ENCODE measurements at regions not wholly inside any gene's neighbourhood (a gene's known extent, or its start where the extent isn't known, plus 50 kb on each side); places are given as distances from the start of the nearest gene placed in this dataset.

DNA sequence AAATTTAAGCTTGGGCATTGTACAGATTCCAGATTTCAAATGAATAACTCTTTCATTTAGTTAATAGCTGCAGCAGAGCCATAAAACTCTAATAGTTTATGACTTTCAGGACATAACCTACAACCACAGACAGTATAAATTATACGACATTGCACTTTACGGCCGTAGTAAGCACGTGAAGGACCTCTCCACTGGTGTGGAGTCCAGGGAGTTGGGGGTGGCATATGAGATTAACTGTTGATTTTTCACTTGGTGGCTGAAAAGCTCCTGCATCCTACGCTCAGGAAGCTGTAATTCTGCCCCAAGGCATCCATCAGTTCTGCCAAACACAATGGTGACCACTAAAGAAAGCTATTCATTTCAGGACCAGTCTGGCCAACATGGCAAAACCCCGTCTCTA lies 376.2 kb downstream of the SOX11 start:
- DNase-seq (ENCODE audit: low spot score): no peak

DNA sequence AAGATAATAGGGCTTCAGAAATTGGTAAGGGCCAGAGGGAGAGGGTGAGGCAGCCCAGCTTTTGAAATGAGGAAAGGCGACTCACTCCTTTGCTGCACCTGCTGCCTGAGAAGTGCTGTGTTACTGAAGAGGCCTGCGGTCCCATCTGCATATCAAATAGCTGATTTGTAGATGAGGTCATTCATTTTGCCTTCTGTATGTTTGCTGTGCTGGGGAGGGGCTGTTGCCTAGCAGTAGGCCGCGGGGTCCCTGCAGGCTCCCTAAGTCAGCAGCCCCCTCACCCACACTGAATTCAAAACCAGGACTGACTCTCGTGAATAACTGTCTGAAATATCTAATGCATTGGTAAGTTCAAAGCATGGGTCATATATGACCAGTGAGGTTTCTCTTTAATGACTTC lies 377.2 kb downstream of the SOX11 start:
- no peak for DNase-seq (ENCODE audit: low spot score)

DNA sequence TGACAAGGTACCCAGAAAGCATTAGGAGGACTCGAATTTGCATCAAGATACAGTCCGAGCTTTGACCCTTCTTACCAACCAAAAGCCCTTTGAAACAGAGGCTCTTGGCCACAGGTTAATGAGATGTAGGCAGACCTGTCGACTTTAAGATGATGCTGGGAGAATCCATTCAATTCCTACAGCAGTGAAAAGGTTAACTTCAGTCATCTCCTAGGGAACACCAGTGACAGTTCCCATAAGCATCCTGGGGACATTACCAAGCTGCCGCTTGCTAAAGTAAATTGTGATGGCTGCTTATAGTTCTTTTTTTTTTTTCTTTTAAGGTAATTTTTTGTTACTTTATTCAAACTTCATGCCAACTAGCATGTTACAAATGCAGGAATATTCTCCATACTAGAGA lies 379.3 kb downstream of the SOX11 start:
- DNase-seq (ENCODE audit: low spot score): no peak

DNA sequence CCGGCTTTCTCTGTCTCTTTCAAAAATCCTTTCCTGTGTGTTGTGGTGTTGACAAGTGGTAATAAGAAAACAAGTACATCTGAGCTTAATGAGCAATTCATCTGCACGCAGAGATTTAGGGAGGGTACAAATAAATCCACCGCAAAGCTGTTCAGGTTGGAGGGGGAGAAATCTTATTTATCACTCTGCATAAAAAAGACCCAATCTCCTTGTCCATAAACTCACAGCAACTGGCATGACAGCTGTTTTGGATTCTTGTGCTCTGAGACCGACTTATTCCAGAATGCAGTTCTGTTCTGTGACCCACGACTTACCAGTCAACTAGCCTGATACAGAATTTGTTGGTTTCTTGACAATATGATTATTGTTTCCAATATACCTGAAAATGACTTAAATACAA lies 380.1 kb downstream of the SOX11 start:
- DNase-seq (ENCODE audit: low spot score): no peak

DNA sequence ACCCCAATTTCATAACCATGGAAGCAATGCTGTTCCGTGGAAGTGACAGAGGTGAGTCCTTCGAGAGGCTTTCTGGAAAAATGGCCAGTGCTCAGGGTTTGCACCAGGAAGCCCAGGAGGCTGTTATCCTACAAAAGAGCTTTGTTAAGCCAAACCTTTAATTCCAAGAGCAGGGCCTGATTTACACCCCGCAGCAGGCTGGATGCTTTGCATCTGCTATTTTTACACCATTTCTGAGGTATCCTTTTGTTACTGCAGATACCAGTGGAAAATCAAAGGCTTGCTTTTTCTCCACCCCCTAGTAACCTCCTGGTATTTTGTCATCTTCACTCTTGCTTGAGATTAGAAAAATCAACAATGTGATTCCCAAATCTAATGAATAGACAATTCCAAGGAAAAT lies 380.6 kb downstream of the SOX11 start:
- DNase-seq (ENCODE audit: low spot score): no peak

DNA sequence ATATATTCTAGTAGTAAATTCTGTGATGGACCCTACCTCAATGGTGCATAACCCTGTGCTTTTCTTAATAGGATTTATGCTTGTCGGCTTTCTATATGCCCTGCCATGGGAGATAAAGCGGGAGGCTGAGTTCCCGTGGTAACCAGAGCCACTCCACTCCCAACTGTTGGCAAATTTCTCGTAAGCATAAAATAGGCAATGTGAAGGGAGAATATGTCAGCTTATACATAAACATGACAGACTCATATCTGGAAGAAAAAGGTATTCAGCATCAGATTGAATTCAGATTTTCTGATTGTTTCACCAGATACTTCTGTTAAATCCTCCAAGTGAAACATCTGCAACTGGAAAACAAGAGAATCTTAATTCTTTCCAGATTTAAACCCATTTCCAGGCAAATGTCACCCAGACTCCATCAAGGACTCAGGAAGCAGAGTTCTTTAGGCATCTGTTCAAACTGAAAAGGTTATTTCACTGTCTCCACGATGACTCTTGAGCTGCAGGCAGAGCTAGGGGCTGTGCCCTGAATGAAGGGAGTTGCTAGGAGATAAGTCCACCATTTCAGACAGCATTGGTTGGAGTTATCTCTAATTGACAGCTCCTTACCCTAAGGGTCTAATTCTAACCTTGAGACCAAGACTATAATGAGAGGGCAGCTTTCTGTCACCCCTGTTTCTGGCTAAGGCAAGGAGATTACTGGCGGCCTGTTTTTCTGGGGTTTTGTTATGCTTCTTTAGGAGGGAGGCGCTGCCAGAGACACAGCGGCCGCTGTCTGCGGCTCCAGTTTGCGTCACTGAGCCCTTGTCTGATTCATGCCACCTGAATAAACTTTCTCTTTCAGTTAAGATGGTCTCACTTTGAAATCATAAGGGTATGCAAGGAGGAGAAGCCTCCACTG lies 381.3 kb downstream of the SOX11 start:
- DNase-seq (ENCODE audit: low spot score): no peak

DNA sequence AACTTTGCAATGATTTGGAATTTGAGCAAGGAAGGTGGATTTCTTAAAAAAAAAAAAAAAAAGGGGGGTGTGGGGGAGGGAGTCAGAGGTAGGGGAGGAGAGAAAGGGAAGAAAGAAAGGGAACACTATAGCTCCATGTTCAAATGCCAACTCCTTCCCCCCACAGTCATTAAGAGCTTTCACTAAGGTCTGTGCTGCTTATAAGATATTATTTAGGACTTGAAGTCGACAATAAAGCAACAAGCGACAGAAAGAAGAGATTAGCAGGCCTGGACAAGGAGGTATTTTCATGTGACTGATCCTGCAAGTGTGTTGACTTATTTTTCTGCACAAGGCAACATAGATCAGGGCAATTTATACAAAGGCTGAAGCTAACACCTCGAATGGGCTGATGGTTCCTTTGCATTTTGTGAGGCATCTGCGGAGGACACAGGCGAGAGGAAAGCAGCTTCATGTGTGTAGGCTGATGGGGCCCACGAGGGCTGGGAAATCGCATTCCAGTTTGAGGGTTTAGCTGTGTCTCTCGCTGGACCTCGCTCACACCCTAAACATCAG lies 382.0 kb downstream of the SOX11 start:
- no peak for DNase-seq (ENCODE audit: low spot score)

- DNase-seq (ENCODE audit: low spot score): no peak
Measured at GRCh38 chr2:6077585-6077984, 385.4 kb downstream of the SOX11 start.

DNA sequence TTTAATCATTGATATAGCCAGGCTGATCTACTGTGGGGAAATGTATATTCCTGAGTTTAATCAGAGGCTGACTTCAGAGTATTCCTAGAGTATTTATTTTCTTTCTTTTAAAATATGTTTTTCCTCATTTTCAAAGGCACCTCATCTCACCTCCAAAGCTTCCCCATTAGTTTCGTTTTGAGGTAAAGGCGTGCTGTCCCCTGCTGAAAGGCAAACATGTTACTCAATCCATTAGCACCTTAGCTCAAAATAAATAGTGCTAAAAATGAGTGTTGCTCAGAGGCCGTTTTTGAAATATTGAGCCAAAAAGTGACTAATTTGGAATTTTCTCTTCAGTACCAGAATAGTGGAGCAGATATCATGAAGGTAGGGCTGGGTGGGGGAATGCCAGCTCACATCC lies 386.2 kb downstream of the SOX11 start:
- no peak for DNase-seq (ENCODE audit: low spot score)

DNA sequence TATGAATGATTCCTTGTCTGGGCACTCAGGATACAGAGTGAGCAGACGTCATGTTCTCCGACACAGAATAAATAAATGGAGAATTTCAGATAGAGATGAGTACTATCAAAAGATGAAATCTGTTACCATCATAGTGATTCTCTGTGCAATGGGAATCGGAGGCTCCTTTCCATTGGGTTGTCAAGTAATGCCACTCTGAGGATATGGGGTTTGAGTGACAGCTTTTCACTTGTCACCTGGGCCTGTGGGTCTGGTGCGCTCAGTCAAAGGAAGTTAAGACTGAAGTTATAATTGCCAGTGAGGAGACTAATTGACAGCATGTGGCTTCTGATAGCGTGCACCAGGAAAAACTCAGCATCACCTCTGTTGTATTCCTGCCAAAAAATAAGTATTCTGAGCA lies 387.2 kb downstream of the SOX11 start:
- no peak for DNase-seq (ENCODE audit: low spot score)

DNA sequence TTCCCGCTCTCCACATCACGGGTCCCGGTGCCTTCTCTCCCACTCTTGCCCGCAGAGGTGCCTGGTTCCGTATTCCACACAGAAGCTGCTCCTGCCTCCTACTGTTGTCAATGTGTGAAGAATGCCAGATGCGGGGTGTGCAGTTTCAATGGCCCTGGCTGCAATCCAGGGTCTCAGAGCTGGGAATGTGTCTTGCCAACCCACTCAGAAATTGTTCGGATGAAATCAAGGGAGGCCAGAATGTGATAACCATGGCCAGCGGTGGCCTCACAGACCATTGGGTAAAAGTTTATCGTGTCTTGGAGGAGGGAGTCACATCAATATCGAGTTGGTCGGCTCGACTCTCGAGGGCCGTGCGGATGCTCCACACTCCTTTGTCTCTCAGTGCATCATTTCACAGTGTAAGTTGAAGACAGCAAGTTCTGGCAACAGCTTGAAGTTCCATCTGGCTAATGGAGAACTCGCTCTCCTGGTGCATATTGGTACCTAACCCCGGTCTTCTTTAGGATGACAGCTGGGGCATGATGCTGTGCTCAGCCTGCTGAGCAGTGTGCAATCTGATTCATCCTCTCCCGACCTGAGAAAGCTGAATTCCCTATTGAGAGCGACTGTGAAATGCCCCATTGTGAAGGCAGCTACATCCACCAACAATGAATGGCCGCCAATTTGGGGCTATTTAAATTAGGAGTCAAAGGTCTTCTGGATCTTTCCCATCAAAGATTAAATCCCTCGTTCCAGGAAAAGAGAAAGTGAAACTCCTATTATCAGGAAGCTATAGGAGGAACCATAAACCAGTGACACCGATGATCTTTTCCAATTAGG lies 389.0 kb downstream of the SOX11 start:
- DNase-seq (ENCODE audit: low spot score): no peak

DNA sequence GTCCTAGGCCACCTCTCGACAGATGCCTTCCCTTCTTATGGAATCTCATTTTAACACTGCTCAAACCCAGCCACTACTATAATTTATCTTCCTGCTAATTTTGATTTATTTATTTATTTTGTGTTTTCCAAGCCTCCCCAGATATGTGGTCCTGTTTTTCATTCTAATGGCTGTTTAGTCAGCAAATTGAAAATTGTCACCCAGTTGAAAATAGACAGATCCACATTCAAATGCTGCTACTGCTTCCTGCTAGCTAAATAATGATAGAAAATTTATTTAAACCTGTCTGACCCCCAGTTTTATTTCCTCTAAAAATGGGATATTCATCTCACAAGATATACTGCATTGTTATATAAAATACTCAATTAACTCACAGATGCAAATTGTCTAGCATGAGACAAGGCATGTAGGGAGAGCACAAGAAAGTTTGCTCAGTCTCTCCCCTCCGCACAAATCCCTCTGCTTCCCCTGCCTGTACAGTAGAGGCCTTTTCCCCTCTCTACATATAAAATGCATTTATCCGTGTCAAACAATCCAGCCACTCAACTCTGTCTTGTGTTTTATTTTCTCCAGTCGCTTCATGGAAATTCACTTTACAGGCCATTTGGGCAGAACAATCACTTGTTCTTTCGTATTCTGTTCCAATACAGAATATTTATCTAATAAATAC lies 389.9 kb downstream of the SOX11 start:
- no peak for DNase-seq (ENCODE audit: low spot score)

DNA sequence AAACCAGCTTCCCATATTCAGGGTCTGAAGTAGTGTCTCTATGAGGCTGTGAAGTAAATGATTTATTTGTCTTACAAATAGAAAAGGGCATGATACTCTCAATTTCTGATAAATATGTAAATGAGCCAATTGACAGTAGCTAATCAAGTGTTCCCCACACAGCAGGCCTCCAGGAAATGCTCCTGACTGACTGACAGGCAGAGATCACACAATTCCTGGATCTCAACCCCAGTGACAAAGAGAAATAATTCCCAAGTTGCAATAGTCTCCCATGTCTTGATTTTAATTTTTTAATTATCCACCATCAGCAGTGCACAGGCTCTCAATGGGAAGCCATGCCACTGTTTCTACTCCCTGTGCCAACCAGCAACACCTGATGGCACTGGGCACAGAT lies 390.4 kb downstream of the SOX11 start:
- DNase-seq (ENCODE audit: low spot score): no peak

DNA sequence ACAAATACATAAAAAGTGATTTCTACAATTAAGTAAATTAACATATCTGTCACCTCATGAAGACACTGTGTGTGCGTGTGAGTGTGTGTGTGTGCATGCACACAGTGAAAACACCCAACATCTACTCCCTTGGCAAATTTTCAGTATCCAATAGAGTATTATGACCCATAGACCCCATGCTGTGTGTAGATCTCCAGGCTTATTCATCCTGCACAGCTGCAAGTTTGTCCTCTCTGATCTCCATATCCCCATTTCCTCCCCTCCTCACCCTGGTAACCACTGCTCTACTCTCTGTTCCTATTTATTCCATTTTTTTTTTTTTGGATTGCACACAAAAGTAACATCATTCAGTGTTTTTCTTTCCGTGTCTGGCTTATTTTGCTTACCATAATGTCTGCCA lies 391.0 kb downstream of the SOX11 start:
- DNase-seq (ENCODE audit: low spot score): no peak

DNA sequence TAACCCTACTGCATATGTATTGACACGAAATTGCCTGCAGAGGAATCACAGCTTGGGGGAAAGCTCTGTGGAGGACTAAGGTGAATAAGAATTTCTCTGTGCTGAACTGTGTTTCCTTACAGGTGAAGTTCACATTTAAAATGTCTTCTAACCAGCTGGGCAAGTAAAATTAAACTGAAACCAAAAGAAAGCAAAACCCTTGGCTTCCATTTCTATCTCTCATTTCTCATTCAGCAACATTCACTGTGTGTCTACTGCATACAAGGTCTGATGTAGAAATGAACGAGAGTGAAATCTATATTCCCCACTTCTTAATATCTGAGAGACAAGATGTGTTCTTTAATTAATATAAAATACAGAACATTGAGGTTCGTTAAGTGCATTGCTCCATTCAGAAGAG lies 397.3 kb downstream of the SOX11 start:
- DNase-seq (ENCODE audit: low spot score): no peak

GRCh38 chr2:6103372-6103771 lies 411.2 kb downstream of the SOX11 start:
- DNase-seq (ENCODE audit: low spot score): no peak

GRCh38 chr2:6103949-6104348 lies 411.8 kb downstream of the SOX11 start:
- no peak for DNase-seq (ENCODE audit: low spot score)

DNA sequence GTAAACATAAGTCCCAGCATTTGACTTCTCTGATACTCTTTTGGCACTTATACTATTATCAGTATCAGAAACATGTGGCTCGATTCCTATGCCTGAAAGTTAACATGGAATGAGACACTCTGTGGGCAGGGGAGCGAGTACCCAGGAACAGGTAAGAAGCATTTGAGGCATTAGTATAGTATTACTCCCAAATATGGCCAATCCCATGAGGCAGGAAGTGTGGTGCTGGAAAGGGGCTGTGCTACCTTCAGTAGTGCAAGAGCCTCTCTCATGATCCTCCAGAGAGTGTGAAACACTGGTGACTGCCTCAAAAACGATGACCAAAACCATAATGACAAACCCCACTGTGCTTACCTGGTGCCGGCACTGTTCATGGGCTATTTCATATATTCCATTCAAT lies 415.1 kb downstream of the SOX11 start:
- DNase-seq (ENCODE audit: low spot score): no peak

GRCh38 chr2:6109831-6110230 lies 417.6 kb downstream of the SOX11 start:
- no peak for DNase-seq (ENCODE audit: low spot score)

DNA sequence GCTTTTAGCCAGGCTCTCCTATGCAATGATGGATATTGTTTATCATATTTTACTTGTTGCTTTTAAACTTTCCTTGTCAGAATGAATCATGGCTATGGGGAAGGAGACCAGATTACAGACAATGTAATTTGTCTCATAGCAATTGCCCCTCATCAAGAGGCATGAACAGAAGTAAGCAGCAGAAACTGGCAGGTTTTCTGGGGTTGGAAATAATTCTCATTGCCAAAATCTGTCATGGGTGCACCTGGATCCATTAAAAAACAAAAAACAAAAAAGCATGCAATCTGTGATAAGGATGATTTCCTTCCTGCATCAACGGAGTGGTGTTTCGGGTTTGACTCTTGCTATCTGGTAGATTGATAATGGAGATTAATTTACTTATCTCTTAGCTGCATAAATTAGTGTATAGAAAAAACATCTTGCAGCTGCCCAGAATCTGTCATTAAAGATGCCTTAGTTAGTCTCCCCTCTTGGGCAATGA lies 419.6 kb downstream of the SOX11 start:
- DNase-seq (ENCODE audit: low spot score): no peak

DNA sequence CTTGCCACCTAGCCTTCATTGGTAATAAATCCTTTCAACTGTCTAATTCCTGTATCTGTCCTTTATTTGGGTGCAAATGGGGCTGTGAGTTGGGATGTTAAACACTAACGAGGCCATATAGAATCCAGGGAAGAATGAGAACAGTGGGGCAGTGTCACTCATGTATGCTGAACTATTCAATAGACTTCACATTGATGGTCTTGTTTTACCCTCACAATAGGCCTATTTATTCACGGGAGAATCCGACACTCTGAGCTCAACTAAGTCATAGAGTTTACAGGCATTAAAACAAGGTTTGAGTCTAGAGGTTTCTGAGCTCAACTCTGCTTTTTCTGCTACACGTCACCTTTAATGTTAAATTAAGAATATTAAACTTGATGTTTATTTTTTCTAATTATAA lies 421.6 kb downstream of the SOX11 start:
- DNase-seq (ENCODE audit: low spot score): no peak

DNA sequence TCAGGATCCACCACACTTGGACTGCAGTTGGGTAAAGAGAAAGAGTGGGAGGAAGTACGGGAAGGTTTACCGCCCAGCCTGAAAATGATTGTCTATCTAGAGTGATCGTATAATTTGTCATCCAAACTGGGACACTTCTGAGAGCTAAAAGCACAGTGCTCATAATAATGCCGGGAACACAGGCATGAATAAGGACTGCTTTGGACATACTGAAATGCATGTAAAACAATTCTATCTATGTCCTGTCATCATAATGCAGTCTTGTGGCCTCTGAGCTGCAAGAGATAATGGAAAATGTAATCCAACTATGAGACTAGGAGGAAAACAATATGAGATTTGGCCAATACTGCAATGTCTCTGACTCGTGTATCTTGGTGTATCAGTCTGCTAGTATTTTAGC lies 435.5 kb downstream of the SOX11 start:
- DNase-seq (ENCODE audit: low spot score): no peak
